GM21390 (cell line): ENCODE measurements at regions not wholly inside any gene's neighbourhood (a gene's known extent, or its start where the extent isn't known, plus 50 kb on each side); places are given as distances from the start of the nearest gene placed in this dataset.
A peak's percentile ranks its signal among the peaks of the same experiment; 100 is the strongest.
"Not testable (repeated sequence)": the region's sequence is repeated elsewhere in the genome, so short reads cannot be mapped to it uniquely, and the experiment has no call there.

Experiments
- ATAC-seq: cut with Tn5 transposase; IDR thresholded peaks from one replicate; pipeline ENCODE4 v1.9.1; 2021; ENCODE audit not compliant: unreplicated experiment

DNA sequence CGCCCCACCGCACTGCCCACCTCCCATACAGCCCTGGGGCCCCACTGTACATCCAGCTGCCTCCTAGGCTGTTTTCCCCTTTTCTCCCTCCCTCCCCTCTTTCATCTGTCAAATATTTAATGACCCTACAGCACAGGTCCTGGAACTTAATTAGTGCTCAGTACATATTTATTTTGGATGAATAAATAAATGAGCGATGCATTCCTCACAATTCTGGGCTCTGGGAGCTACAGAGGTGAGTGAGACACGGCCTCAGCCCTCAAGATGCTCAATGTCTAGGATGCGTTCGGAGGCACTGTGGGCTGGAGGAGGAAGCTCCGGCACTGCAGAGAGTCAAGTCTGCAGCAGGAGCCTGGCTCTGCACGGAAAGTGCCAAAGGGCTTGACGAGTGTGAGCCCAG lies 175.0 kb downstream of the FAM43A start:
- ATAC-seq, result no peak

DNA sequence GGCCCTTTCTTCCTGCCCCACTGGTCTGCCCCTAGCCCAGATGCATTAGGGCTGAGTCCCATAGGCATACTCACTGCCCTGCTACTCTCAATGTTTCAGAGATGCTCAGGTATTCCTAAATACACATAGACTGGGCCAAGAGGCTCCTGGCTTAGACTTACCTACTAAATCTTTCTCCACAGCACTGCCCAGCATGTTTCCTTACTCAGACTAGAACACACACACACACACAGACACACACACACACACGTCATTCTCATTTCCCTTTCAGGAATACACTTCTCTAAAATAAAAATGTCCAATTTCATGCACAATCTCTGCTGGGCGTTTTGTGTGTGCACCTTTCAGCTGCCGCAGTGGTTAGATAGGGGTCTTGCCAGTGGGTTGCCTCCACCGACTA lies 175.7 kb downstream of the FAM43A start:
- ATAC-seq, result no peak

DNA sequence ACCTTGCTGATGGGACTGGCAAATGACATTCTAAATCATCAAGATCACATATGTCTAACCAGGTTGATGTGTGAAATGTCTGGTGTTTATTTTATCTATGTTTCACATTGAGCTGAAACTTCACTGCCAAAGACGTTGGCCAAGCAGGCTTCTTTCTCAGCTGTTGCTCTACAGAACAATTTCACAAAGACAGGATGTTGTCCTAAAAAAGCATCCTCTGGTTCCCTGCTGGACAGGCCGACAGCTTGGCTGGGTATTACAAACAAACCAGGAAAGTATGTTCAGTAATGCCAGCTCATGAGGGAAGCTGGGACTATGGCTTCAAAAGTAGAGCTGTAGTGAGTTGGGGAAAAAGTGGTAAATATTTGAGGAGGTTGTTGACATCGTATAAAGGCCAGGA lies 179.4 kb downstream of the FAM43A start:
- ATAC-seq, result no peak

DNA sequence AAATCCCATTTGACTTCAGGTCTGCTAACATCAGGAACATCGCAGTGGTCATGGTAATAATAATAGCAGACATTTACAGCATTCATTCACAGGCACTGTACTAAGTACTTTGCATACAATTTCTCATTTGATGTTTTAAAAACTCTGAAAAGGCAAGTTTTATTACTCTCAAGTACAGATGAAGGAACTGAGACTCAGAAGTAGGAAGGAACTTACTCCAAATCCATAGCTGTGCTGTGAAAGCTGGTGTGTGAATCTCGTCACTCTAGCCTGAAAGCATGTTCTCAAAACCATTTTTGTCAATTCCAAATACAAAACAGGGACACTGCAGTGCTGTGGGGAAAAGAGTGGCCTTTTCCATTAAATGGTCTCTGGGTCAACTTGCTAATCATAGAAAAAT lies 179.9 kb downstream of the FAM43A start:
- no peak for ATAC-seq

DNA sequence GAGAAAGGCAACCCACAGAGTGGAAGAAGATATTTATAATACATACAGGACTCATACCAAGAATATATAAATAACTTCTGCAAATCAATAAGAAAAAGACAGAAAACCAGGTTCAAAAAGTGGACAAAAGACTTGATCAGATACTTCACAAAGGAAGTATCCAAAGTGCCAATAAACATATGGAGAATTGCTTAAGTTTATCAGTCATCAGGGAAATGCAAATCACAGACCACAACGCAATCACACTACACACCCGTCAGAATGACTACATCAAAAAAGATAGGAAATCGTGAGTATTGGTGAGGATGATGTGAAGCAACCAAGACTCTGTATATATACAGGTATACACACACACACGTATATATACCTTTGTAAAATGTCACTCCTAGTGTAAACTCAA lies 180.6 kb downstream of the FAM43A start:
- ATAC-seq, result no peak

DNA sequence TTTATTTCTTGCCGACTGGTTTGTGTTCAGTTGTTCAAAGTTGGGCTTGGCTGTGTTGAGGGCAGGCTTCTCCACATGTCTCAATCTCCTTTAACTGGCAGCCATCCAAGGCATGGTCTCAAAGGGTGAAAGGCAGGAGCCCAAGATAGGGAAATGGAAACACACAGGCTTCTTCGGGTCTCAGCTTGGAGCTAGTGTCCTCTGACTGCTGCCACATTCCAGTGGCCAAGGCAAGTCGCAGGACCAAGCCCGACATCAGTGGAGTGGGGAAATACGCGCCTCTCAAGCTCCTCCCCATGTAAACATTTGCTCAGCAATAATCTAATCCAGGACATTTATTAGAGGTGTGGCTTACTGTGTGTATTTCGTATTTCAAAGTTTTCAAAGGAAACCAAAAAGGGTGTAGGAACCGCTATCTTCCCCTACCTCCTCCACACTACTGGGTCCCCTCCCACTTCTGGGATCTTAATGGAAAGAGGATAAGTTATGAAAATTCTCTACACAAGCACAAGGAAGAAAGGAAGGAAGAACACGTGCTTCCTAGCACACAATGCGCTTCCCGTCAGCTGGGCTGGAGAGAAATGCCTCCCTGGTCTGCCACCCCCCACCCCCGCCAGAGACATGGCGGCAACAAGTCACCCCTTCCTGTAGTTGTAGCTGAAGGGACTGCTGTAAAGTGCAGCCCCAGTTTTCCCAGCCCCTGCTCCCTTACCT lies 181.7 kb downstream of the FAM43A start:
- ATAC-seq, result no peak

DNA sequence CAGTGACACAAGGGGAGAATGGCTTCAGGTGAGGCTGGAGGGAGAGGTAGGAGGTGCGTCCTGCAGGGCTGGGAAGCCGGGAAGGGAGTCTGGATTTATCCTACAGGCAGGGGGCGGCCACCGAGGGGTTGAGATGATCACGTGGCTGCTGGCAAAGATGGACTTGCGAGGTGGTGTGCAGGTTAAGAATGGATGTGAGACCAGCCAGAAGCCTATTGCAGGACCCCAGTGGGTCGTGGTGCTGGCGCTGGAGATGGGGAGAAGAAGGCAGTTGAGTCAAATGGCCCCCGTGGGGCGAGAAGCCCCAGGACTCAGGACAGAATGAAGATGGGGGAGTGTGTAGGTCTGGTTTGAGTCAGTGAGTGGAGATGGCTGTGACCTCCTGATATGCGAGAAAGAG lies 183.1 kb downstream of the FAM43A start:
- ATAC-seq, result no peak

DNA sequence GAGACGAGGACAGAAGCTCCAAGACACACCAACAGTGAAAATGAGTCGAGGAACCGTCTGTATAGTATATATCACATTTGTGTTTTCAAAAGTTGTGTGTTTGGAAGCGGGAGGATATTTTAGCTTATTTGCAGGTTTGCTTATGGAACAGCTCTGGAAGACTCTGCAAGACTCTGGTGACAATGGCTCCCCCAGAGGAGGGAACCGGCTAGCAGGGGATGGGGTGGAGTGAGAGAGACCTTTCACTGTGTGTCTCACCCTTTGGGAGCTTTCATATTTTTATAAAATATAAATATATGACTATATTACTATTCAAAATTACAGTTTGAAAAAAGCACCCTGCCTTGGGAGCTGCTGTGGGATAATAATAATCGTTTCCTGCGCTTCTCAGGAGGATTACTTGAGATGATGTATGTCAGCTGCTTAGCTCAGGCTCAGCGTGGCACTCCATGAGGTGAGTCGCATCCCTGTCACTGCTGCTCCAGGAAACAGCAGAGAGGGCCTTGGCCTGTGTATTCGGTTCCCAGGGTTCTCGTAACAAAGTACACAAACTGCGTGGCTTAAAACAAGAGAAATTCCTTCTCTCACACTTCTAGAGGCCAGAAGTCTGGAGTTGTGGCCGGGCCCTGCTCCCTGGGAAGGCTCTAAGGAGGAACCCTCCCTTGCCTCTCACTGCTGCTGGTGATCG lies 183.9 kb downstream of the FAM43A start:
- no peak for ATAC-seq

DNA sequence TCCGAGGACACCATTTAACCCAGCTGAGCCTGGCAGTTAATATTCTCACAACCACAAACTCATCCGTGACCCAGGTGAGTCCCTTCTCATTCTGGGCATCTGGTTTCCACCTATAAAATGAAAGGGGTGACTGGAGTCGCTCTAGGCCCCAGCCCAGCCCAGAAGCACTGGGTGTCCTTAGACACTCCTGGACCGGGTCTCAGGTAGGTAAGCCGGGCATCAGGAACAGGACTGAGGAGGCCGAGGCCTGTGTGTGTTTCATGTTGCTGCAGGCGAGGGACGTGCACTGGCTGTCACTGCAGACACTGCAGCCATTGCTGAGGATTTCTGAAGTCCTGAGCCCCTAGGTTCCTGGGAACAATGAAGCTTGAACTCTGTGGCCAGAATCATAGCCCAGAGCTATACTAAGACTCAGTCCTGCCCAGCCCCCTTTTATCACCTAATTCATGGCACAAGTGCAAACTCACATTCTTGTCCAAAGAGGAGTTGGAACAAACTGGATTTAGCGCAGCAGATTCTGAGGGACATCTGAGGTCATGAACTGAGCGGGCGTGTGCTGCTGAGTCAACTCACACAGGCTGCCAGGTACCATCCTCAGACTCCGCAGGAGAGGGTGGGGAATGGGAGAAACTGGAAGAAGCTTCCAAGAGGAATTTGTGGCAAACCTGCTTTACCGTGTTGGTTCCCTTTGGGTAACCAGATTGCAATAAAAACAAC lies 184.9 kb downstream of the FAM43A start:
- no peak for ATAC-seq

DNA sequence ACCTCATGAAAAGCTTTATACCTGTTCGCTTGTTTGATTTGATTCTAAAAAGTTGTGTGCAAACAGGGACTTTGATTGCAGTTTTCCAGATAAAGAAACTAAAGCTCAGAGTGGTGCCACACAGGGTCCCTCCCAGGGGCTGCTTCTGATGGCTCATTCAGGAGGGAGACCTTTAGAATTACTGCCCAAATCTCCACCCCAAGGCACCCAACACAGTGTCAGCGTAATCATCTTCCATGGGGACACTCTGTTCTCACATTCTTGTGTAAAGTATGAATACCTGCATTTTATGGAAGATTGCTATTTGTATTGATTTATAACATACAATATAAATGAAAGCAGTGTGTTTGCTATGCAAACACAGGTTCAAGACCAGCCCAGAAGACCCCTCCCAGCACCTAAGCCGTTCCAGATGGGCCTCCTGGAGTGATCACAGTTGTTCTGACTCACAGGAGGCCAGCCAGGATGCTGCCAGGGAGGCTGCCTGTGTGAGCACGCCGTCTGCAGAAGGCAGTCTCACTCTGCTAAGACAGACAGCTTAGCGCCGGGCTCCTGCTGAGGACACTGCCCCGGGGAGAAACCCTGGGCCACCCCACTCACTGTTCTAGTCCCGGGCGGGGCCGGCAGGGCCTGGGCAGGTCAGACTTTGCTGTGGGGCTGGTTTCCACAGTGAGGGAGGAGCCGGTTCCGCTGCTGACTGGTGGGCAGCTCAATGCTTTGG lies 185.6 kb downstream of the FAM43A start:
- peak; percentile 49 for ATAC-seq

DNA sequence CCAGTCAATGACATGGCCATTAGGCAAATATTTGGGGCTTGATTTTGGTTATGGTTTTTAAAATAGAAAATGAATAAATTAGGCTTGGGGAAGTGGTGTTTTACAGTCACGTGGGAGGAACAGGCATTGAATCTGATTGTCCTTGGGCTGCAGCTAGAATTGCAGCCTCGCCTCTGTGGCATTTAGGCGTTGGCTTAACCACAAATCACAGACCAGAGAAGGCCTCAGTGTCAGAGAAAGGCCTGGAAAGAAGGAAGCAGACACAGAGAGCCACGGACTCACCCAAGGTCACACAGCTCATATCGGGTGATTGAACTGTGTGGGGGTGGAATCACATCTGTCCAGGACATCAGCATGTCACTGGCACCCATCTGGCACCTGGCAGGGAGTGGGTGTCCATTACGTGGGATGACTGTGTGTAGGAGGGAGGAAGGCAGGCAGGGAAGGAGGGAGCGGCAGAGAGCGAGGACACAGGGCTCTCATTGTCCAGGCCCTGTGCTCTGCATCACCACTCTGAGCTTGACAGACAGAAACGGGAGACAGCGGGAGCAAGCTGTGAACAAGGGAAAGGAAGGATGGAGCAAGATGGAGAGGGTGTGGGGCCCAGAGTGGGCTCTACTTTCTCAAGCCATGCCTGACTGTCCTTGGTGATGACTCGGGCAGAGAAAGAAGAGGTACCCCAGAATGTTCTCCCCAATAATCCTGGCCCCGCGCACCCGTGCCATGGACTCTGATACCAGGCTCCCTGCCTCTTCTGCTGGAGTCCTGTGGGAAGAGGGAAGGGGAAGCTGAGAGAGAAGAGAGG lies 186.4 kb downstream of the FAM43A start:
- ATAC-seq, result peak; percentile 28

DNA sequence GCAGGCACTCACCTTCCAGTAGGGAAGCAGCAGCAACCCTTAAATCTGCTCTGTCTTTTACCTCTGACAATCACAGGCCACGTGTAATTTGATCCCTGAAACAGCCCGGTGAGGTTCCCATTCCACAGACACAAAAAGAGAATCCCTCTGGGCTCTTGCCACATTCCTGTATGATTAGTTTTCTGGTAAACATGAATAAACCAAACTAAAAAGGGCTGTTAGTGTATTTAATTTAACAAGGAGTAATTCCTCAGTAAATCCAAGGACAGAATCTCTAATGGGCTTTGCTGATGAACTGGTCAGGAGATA lies 186.9 kb downstream of the FAM43A start:
- no peak for ATAC-seq

DNA sequence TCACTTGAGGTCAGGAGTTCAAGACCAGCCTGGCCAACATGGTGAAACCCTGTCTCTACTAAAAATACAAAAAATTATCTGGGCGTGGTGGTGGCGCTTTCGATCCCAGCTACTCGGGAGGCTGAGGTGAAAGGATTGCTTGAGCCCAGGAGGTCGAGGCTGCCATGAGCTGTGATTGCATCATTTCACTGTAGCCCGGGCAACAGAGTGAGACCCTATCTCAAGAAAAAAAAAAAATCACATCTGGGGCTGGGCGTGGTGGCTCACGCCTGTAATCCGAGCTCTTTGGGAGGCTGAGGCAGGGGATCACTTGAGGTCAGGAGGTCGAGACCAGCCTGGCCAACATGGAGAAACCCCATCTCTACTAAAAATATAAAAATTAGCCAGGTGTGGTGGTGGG lies 187.8 kb downstream of the FAM43A start:
- ATAC-seq, result not testable (repeated sequence)

DNA sequence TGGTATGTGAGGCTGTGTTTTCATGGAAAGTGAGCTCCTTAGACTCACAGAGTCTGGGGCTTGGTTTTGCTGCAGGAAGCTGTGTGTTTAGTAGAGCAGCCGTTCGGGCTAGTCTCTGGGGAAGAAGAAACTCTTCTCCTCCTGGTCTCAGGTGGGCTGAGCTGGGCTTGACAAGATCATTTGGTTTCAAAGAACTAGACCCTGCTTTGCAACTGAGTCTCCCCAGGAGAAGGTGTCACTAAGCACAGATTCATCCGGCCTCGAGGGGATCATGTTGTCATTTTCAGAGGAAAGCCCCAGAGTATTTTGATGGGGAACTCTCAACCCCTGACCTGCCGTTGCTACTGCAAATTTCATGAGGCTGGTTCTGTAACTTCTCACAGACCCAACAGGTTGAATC lies 188.5 kb downstream of the FAM43A start:
- no peak for ATAC-seq

DNA sequence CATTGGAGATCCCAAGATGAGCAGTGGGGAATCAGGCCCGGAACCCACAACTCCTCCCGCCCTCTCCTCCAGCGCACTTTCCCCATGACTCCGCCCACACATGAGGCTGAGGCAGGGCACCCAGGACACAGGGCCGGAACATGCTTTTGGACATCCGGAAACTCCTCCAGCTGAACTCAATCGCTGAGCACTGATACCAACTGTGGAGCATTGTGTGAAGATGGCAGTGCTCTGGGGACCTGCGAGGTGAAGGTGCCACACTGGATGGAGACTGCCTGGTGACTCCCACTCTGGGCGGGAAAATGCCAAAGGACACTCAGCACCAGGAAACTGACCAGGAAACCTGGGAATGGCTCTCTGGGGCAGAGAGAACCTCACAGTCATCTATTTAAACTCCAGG lies 189.1 kb downstream of the FAM43A start:
- ATAC-seq, result no peak

DNA sequence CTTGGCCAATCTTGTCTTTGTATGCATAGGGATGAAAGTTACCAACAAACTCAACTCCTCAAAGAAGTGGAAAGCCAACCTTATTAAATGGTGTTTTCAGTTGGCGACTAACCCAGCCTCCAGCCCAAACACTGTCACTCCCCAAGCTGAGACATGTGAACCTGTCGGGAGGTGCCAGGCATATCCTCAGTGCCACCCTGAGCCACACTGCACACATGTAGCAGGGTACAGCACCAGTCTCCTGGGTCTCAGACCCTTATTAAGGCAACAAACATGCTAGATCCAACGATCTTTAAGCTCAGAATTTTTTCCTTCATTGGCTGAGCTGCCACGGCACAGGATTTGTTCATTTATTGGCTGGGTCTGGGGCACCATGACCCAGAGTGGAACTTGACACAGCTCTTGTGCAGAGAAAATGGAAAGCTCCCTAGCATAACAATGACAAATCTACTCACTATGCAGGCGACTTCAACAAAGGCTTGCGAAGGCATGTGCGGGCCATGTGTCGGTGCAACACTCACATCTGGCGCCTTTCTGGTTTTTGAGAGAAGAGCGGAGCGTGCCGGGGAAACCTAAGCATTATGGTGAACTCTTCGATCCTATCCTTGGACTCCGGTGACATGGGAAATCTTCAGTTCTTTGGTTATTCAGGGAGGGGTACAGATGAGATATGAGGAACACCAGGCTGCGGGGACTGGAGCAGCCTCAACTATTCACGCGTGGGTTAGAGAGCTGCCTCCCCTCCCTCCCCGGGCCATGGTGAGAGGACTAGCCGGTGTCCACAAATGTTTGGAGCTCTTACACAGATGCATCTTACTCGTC lies 190.1 kb downstream of the FAM43A start:
- no peak for ATAC-seq

DNA sequence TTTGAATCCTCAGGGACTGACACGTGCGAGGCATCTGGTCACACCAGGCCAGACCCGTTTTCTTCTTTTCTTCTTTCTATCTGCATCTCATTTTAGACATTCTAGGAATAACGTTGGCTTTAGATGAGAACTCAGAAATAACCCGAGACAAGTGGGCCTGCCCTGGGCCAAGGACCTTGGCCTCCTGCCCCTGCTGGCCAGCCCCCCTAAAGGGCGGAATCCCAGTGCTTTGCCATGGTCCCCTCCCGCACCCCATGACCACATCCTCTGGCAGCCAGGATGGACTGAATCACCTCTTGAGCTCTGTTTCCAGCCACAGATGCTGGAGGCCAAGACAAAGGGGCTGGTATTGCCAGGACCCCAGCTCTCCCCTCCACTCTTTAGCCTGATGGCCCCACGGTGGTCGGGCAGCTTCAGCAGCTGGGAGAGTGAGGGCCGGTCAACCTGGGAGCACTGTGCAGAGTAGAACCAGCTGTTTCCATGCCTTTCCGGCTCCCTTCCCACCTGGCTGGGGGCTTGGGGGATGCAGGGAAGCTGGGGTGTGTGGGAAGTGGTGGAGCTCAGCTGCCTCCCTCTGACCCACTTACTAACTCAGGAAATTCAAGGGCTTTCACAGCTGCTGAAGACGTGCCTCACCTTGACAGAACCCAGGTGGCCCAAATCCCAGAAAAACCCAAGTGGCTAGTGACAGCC lies 190.9 kb downstream of the FAM43A start:
- no peak for ATAC-seq

DNA sequence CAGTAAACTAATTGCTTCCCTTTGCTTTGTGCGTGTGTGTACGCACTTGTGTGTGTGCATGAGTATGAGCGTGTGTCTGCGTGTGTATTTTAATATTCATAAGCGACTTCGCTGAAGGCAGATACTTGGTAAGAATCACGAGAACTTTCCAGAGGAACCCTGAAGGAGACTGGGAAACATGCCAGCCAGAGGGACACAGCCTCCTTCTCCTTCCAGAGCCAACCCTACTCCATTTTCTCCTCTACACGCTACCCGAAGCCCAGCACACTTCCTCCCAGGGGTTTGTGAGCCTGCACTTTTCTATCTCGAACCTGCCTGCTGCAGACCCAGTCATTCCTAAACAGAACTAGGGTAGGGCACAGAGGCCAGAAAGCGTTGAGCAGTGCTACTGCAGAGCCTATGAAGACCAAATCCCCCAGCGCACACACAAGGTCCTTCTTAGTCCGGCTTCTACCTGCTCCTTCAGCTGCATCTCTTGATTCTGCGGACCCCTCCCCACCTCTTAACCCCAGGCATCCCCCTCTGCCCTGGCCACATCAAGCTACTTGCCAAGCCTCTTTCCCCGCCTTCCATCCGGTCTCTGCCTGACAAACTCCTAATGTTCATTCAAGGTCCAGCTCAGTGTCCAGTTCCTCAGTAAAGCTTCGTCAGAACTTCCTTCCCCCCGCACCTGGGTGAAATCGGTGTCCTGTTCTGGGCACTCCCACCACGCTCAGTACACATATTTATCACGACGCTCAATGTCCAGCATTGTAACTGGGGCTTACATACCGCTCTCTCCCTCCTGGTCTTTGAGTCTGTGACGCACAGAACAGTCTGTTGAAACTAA lies 191.8 kb downstream of the FAM43A start:
- no peak for ATAC-seq
